Upper lobe of left lung (tissue), 4 donors: ENCODE measurements at regions not wholly inside any gene's neighbourhood (a gene's known extent, or its start where the extent isn't known, plus 50 kb on each side); places are given as distances from the start of the nearest gene placed in this dataset.

Source experiments
- EP300 ChIP-seq, 4 donors: sonication (generic); formaldehyde crosslinking; IDR thresholded peaks; one replicate each; pipeline ENCODE4 v1.5.1; 2017; ENCODE audit warnings: antibody characterized with exemption in 4 of 4, control low read depth in 2 of 4
- POLR2A ChIP-seq, 4 donors: fragments of 450-650 bp; IDR thresholded peaks; one replicate each; pipeline ENCODE4 v1.5.1; 2016 to 2017; ENCODE audit warnings: antibody characterized with exemption in 4 of 4, mild to moderate bottlenecking in 2 of 4
- TF ChIP-seq, protein P1 (sequence below), 6 experiments: fragments of 450-650 bp in 4 of 6; fragments of 200-600 bp in 2 of 6; sonication (generic) in 2 of 6; IDR thresholded peaks; one replicate each; pipeline ENCODE4 v1.5.1; 2016 to 2019; ENCODE audit warnings: antibody characterized with exemption in 6 of 6

DNA sequence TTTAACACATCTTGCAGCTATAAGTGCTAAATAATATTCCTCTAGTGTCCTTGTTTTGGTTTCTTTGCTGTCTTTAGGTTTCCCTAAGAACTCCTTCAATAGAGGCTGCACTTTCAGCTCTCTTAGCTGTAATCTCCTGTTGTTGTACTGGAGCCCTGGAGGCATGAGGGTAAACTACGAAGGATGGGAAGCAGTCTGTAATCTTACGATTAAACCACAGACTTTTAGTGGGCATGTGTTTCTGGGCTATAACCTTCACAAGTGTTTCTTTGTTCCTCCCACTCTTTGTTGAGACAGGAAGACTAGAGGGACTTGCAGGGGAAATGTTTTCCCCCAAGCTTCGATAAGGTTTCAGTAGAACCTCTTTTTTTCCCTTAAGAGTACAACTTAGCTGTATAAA, 1058.1 kb downstream of the NSUN3 start:
- TF ChIP-seq POLR2A (IDR thresholded peaks at IDR 0.05) (no peak), EP300 (IDR thresholded peaks at IDR 0.05) (no peak)
- TF ChIP-seq, protein P1, sequence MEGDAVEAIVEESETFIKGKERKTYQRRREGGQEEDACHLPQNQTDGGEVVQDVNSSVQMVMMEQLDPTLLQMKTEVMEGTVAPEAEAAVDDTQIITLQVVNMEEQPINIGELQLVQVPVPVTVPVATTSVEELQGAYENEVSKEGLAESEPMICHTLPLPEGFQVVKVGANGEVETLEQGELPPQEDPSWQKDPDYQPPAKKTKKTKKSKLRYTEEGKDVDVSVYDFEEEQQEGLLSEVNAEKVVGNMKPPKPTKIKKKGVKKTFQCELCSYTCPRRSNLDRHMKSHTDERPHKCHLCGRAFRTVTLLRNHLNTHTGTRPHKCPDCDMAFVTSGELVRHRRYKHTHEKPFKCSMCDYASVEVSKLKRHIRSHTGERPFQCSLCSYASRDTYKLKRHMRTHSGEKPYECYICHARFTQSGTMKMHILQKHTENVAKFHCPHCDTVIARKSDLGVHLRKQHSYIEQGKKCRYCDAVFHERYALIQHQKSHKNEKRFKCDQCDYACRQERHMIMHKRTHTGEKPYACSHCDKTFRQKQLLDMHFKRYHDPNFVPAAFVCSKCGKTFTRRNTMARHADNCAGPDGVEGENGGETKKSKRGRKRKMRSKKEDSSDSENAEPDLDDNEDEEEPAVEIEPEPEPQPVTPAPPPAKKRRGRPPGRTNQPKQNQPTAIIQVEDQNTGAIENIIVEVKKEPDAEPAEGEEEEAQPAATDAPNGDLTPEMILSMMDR (IDR thresholded peaks at IDR 0.05) = no peak
